ENCODE measurements at regions not wholly inside any gene's neighbourhood (a gene's known extent, or its start where the extent isn't known, plus 50 kb on each side); places are given as distances from the start of the nearest gene placed in this dataset.
"Not testable (repeated sequence)": the region's sequence is repeated elsewhere in the genome, so short reads cannot be mapped to it uniquely, and the experiment has no call there.

- Mint-ChIP-seq H3K36me3 (no peaks in the 10 kb centered on the region), H3K27ac (no peak overlapping the region), H3K4me1 (ENCODE audit: low read depth) (no peaks in the 10 kb centered on the region), H3K27me3 (no peaks in the 10 kb centered on the region), H3K9me3 (no peaks in the 10 kb centered on the region), H3K4me3 (no peak overlapping the region)
- intact Hi-C loops (cut with micrococcal nuclease): no loop called here
- CTCF ChIA-PET: no interaction called here
- no peak for DNase-seq
- POLR2A ChIA-PET: no interaction called here
Observed at GRCh38 chr2:14072338-14072737, 560.2 kb upstream of the LRATD1 start.

GRCh38 chr2:14074691-14075090 is 557.8 kb upstream of the LRATD1 start:
- ChIA-PET CTCF (no interaction called here), POLR2A (no interaction called here)
- intact Hi-C loops (cut with micrococcal nuclease): no loop called here
- H3K9me3 Mint-ChIP-seq: no peaks in the 10 kb centered on the region
- no peaks in the 10 kb centered on the region for H3K27me3 Mint-ChIP-seq
- no peak overlapping the region for H3K27ac Mint-ChIP-seq
- no peak for DNase-seq
- H3K36me3 Mint-ChIP-seq: no peaks in the 10 kb centered on the region
- no peaks in the 10 kb centered on the region for H3K4me1 Mint-ChIP-seq (ENCODE audit: low read depth)
- H3K4me3 Mint-ChIP-seq: no peak overlapping the region

- intact Hi-C loops (cut with micrococcal nuclease): no loop called here
- Mint-ChIP-seq H3K4me1 (ENCODE audit: low read depth) (no peaks in the 10 kb centered on the region), H3K36me3 (no peaks in the 10 kb centered on the region), H3K27me3 (no peaks in the 10 kb centered on the region), H3K4me3 (no peak overlapping the region), H3K27ac (no peak overlapping the region), H3K9me3 (peaks cover 10% of the 10 kb centered on the region)
- DNase-seq: no peak
- ChIA-PET CTCF (no interaction called here), POLR2A (no interaction called here)
Observed at GRCh38 chr2:14079576-14079975, 552.9 kb upstream of the LRATD1 start.

GRCh38 chr2:14081521-14081920 is 551.0 kb upstream of the LRATD1 start:
- Mint-ChIP-seq H3K9me3 (peaks cover 13% of the 10 kb centered on the region), H3K36me3 (no peaks in the 10 kb centered on the region), H3K4me1 (ENCODE audit: low read depth) (no peaks in the 10 kb centered on the region), H3K27me3 (no peaks in the 10 kb centered on the region), H3K4me3 (no peak overlapping the region), H3K27ac (no peak overlapping the region)
- POLR2A ChIA-PET: no interaction called here
- intact Hi-C loops (cut with micrococcal nuclease): no loop called here
- DNase-seq: no peak
- CTCF ChIA-PET: no interaction called here

- POLR2A ChIA-PET: no interaction called here
- Mint-ChIP-seq H3K27me3 (no peaks in the 10 kb centered on the region), H3K4me1 (ENCODE audit: low read depth) (no peaks in the 10 kb centered on the region), H3K36me3 (no peaks in the 10 kb centered on the region), H3K4me3 (no peak overlapping the region), H3K9me3 (peaks cover 19% of the 10 kb centered on the region), H3K27ac (no peak overlapping the region)
- intact Hi-C loops (cut with micrococcal nuclease): no loop called here
- CTCF ChIA-PET: no interaction called here
- no peak for DNase-seq
Observed at GRCh38 chr2:14082640-14083039, 549.9 kb upstream of the LRATD1 start.

- intact Hi-C loops (cut with micrococcal nuclease): no loop called here
- DNase-seq: no peak
- H3K36me3 Mint-ChIP-seq: no peaks in the 10 kb centered on the region
- no peak overlapping the region for H3K4me3 Mint-ChIP-seq
- CTCF ChIA-PET: no interaction called here
- H3K27ac Mint-ChIP-seq: no peak overlapping the region
- H3K4me1 Mint-ChIP-seq (ENCODE audit: low read depth): no peaks in the 10 kb centered on the region
- no peaks in the 10 kb centered on the region for H3K27me3 Mint-ChIP-seq
- POLR2A ChIA-PET: no interaction called here
- peaks cover 7% of the 10 kb centered on the region for H3K9me3 Mint-ChIP-seq
Observed at GRCh38 chr2:14094592-14094991, 537.9 kb upstream of the LRATD1 start.

GRCh38 chr2:14099101-14099500 is 533.4 kb upstream of the LRATD1 start:
- H3K36me3 Mint-ChIP-seq; intact Hi-C loops (cut with micrococcal nuclease); H3K27me3 Mint-ChIP-seq; CTCF ChIA-PET; H3K27ac Mint-ChIP-seq; H3K4me3 Mint-ChIP-seq; H3K4me1 Mint-ChIP-seq (ENCODE audit: low read depth); POLR2A ChIA-PET; DNase-seq: not testable (repeated sequence)
- H3K9me3 Mint-ChIP-seq: peaks cover 12% of the 10 kb centered on the region

GRCh38 chr2:14114275-14114674 is 518.2 kb upstream of the LRATD1 start:
- intact Hi-C loops (cut with micrococcal nuclease): no loop called here
- H3K27me3 Mint-ChIP-seq: no peaks in the 10 kb centered on the region
- ChIA-PET POLR2A (no interaction called here), CTCF (interaction anchor here (1.5 kb wide), 1 partner anchor 11 kb away, joined by 4 read pairs; no protein-coding TSS in a partner anchor)
- no peaks in the 10 kb centered on the region for H3K36me3 Mint-ChIP-seq
- no peak overlapping the region for H3K4me3 Mint-ChIP-seq
- no peak for DNase-seq
- peaks cover 7% of the 10 kb centered on the region for H3K9me3 Mint-ChIP-seq
- H3K27ac Mint-ChIP-seq: no peak overlapping the region
- H3K4me1 Mint-ChIP-seq (ENCODE audit: low read depth): no peaks in the 10 kb centered on the region

GRCh38 chr2:14120376-14120775 is 512.1 kb upstream of the LRATD1 start:
- Mint-ChIP-seq H3K27me3 (no peaks in the 10 kb centered on the region), H3K27ac (no peak overlapping the region), H3K9me3 (peaks cover 10% of the 10 kb centered on the region), H3K4me1 (ENCODE audit: low read depth) (no peaks in the 10 kb centered on the region), H3K36me3 (no peaks in the 10 kb centered on the region), H3K4me3 (no peak overlapping the region)
- intact Hi-C loops (cut with micrococcal nuclease): no loop called here
- POLR2A ChIA-PET: no interaction called here
- DNase-seq: no peak
- CTCF ChIA-PET: no interaction called here

GRCh38 chr2:14123436-14124103 is 508.9 kb upstream of the LRATD1 start:
- DNase-seq: no peak
- Mint-ChIP-seq H3K27ac (no peak overlapping the region), H3K4me3 (no peak overlapping the region), H3K27me3 (no peaks in the 10 kb centered on the region), H3K9me3 (peaks cover 11% of the 10 kb centered on the region), H3K36me3 (no peaks in the 10 kb centered on the region), H3K4me1 (ENCODE audit: low read depth) (no peaks in the 10 kb centered on the region)
- ChIA-PET POLR2A (no interaction called here), CTCF (no interaction called here)
- intact Hi-C loops (cut with micrococcal nuclease): no loop called here

GRCh38 chr2:14125624-14126293 is 506.8 kb upstream of the LRATD1 start:
- no peak overlapping the region for H3K27ac Mint-ChIP-seq
- H3K4me3 Mint-ChIP-seq: no peak overlapping the region
- no peaks in the 10 kb centered on the region for H3K4me1 Mint-ChIP-seq (ENCODE audit: low read depth)
- intact Hi-C loops (cut with micrococcal nuclease): no loop called here
- no peaks in the 10 kb centered on the region for H3K36me3 Mint-ChIP-seq
- H3K27me3 Mint-ChIP-seq: no peaks in the 10 kb centered on the region
- no peak for DNase-seq
- H3K9me3 Mint-ChIP-seq: peaks cover 7% of the 10 kb centered on the region
- POLR2A ChIA-PET: no interaction called here
- CTCF ChIA-PET: interaction anchor here (0.9 kb wide), 1 partner anchor 11 kb away, joined by 4 read pairs; no protein-coding TSS in a partner anchor

GRCh38 chr2:14126846-14127245 is 505.7 kb upstream of the LRATD1 start:
- Mint-ChIP-seq H3K27ac (no peak overlapping the region), H3K9me3 (peaks cover 7% of the 10 kb centered on the region), H3K4me1 (ENCODE audit: low read depth) (no peaks in the 10 kb centered on the region), H3K27me3 (no peaks in the 10 kb centered on the region), H3K36me3 (no peaks in the 10 kb centered on the region), H3K4me3 (no peak overlapping the region)
- intact Hi-C loops (cut with micrococcal nuclease): no loop called here
- ChIA-PET POLR2A (no interaction called here), CTCF (no interaction called here)
- DNase-seq: no peak

- Mint-ChIP-seq H3K4me3 (no peak overlapping the region), H3K27ac (no peak overlapping the region), H3K4me1 (ENCODE audit: low read depth) (no peaks in the 10 kb centered on the region), H3K27me3 (no peaks in the 10 kb centered on the region), H3K36me3 (no peaks in the 10 kb centered on the region), H3K9me3 (peaks cover 10% of the 10 kb centered on the region)
- intact Hi-C loops (cut with micrococcal nuclease): no loop called here
- POLR2A ChIA-PET: no interaction called here
- no peak for DNase-seq
- CTCF ChIA-PET: no interaction called here
Observed at GRCh38 chr2:14127765-14128164, 504.8 kb upstream of the LRATD1 start.

All from activated CD4-positive, alpha-beta memory T cell treated with anti-CD3 and anti-CD28 coated beads for 36 hours (primary cell).